ENCODE measurements at regions not wholly inside any gene's neighbourhood (a gene's known extent, or its start where the extent isn't known, plus 50 kb on each side); places are given as distances from the start of the nearest gene placed in this dataset.

GRCh38 chr7:67398916-67399315 lies 402.3 kb downstream of the TYW1 start:
- no peak for TF ChIP-seq POLR2A (IDR thresholded peaks at IDR 0.05)
- TF ChIP-seq CTCF (IDR thresholded peaks at IDR 0.05), result no peak
